ENCODE measurements at regions not wholly inside any gene's neighbourhood (a gene's known extent, or its start where the extent isn't known, plus 50 kb on each side); places are given as distances from the start of the nearest gene placed in this dataset.
"Not testable (repeated sequence)": the region's sequence is repeated elsewhere in the genome, so short reads cannot be mapped to it uniquely, and the experiment has no call there.

DNA sequence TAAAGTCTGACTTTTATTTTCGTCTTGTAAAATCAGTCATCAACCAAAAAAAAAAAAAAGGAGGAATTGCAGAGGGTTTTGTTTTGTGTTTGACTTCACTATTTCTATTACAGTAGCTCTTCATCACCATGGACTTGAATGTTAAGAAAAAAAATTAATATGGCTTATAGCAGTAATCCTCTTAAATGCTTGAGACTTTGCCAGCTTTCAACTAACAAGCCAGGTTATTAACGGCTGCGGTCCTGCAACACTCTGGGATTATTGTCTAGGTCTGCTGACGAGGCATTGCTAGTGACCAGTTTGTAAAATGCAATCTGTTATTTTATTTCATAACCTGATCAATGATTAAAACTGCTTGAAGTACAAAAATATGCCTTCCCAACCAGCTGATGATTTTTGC lies 647.2 kb upstream of the KLHL1 start:
- Histone ChIP-seq H2AFZ (ENCODE audit: low read depth, low read length) (no peak overlapping the region), H3K23ac (ENCODE audit: low read length in 2 of 2) (no peak overlapping the region), H3K27ac (ENCODE audit: low read length, poor library complexity, severe bottlenecking) (no peak overlapping the region), H2AK5ac (ENCODE audit: low read length, severe bottlenecking) (no peak overlapping the region), H4K91ac (ENCODE audit: low read length) (no peak overlapping the region), H3K36me3 (ENCODE audit: control insufficient read depth in 1 of 2, insufficient read depth in 2 of 2, low read depth in 1 of 2, low read length in 2 of 2) (no peaks in the 10 kb centered on the region), H3K4me2 (ENCODE audit: low read length, poor library complexity, severe bottlenecking) (no peak overlapping the region), H3K4me3 (ENCODE audit: insufficient read depth in 1 of 2, low read depth in 1 of 2, low read length in 2 of 2) (no peak overlapping the region), H3K9ac (ENCODE audit: low read length) (no peak overlapping the region), H3K79me1 (replicated peaks; ENCODE audit: low read length, poor library complexity, severe bottlenecking) (no peaks in the 10 kb centered on the region), H2BK120ac (ENCODE audit: low read depth, low read length) (no peak overlapping the region), H2BK15ac (ENCODE audit: low read depth, poor library complexity, severe bottlenecking) (no peak overlapping the region), H3K18ac (ENCODE audit: low read depth in 1 of 2, low read length in 2 of 2) (no peak overlapping the region), H2BK12ac (ENCODE audit: low read length in 2 of 2) (no peak overlapping the region), H3K4ac (ENCODE audit: low read depth in 1 of 2, low read length in 2 of 2) (no peak overlapping the region), H3K27me3 (ENCODE audit: control insufficient read depth in 1 of 2, insufficient read depth in 1 of 2, low read length in 2 of 2) (no peaks in the 10 kb centered on the region), H4K8ac (ENCODE audit: low read length) (no peak overlapping the region), H2BK5ac (ENCODE audit: low read depth, low read length, poor library complexity, severe bottlenecking) (no peak overlapping the region), H3K14ac (ENCODE audit: low read length in 2 of 2) (no peak overlapping the region), H3K4me1 (ENCODE audit: control insufficient read depth, insufficient read depth, low read depth, low read length) (no peaks in the 10 kb centered on the region), H3K9me3 (ENCODE audit: control insufficient read depth, low read length) (no peaks in the 10 kb centered on the region)
- whole genome bisulfite sequencing: 100% methylated on average over 2 of the region's 4 CpGs
- DNase-seq: no peak

DNA sequence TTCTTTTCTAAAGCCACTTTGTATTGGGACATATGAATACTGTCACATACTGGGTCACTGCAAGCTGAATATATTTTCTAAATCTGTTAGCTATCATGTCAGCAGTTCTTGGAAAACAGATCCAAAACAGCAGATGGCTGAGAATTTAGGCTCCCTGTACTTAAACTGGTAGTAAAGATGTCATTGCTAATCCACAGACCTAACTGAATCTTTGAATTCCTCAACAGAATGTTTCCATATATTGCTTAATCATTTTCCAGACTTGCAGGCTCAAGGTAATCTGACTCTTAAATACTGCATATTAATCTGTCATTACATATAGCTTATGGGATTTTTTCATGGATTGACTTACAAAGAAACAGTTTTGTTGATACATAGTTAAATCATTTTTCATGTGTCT lies 639.0 kb upstream of the KLHL1 start:
- no peaks in the 10 kb centered on the region for H3K36me3 ChIP-seq (ENCODE audit: control insufficient read depth in 1 of 2, insufficient read depth in 2 of 2, low read depth in 1 of 2, low read length in 2 of 2)
- no peak overlapping the region for H4K8ac ChIP-seq (ENCODE audit: low read length)
- H3K23ac ChIP-seq (ENCODE audit: low read length in 2 of 2): no peak overlapping the region
- H3K4me1 ChIP-seq (ENCODE audit: control insufficient read depth, insufficient read depth, low read depth, low read length): no peaks in the 10 kb centered on the region
- no peak overlapping the region for H3K18ac ChIP-seq (ENCODE audit: low read depth in 1 of 2, low read length in 2 of 2)
- no peaks in the 10 kb centered on the region for H3K9me3 ChIP-seq (ENCODE audit: control insufficient read depth, low read length)
- H2BK120ac ChIP-seq (ENCODE audit: low read depth, low read length): no peak overlapping the region
- no peak overlapping the region for H2AFZ ChIP-seq (ENCODE audit: low read depth, low read length)
- no peak overlapping the region for H2AK5ac ChIP-seq (ENCODE audit: low read length, severe bottlenecking)
- H3K27me3 ChIP-seq (ENCODE audit: control insufficient read depth in 1 of 2, insufficient read depth in 1 of 2, low read length in 2 of 2): no peaks in the 10 kb centered on the region
- no peak for DNase-seq
- H4K91ac ChIP-seq (ENCODE audit: low read length): no peak overlapping the region
- no peak overlapping the region for H3K9ac ChIP-seq (ENCODE audit: low read length)
- H2BK5ac ChIP-seq (ENCODE audit: low read depth, low read length, poor library complexity, severe bottlenecking): no peak overlapping the region
- H3K4me3 ChIP-seq (ENCODE audit: insufficient read depth in 1 of 2, low read depth in 1 of 2, low read length in 2 of 2): no peak overlapping the region
- no peak overlapping the region for H2BK15ac ChIP-seq (ENCODE audit: low read depth, poor library complexity, severe bottlenecking)
- H3K4ac ChIP-seq (ENCODE audit: low read depth in 1 of 2, low read length in 2 of 2): no peak overlapping the region
- no peak overlapping the region for H2BK12ac ChIP-seq (ENCODE audit: low read length in 2 of 2)
- no peak overlapping the region for H3K27ac ChIP-seq (ENCODE audit: low read length, poor library complexity, severe bottlenecking)
- H3K79me1 ChIP-seq (replicated peaks; ENCODE audit: low read length, poor library complexity, severe bottlenecking): no peaks in the 10 kb centered on the region
- H3K14ac ChIP-seq (ENCODE audit: low read length in 2 of 2): no peak overlapping the region
- no peak overlapping the region for H3K4me2 ChIP-seq (ENCODE audit: low read length, poor library complexity, severe bottlenecking)

DNA sequence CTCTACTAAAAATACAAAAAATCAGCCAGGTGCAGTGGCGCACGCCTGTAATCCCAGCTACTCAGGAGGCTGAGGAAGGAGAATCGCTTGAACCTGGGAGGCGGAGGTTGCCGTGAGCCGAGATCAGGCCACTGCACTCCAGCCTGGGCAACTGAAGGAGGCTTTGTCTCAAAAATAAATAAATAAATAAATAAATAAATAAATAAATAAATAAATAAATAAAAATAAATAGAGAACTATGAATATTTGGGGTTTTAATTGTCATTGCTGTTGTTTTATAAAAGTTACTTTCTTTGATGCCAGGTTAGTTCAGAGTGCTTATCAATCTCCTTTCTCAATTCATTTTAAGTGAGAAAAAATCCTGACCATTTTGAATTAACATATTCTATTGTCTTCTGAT lies 638.2 kb upstream of the KLHL1 start:
- not testable (repeated sequence) for H2AFZ ChIP-seq (ENCODE audit: low read depth, low read length); H3K23ac ChIP-seq (ENCODE audit: low read length in 2 of 2); H3K4ac ChIP-seq (ENCODE audit: low read depth in 1 of 2, low read length in 2 of 2); H3K27ac ChIP-seq (ENCODE audit: low read length, poor library complexity, severe bottlenecking); H2BK120ac ChIP-seq (ENCODE audit: low read depth, low read length); H3K36me3 ChIP-seq (ENCODE audit: control insufficient read depth in 1 of 2, insufficient read depth in 2 of 2, low read depth in 1 of 2, low read length in 2 of 2); H3K14ac ChIP-seq (ENCODE audit: low read length in 2 of 2); DNase-seq; H4K8ac ChIP-seq (ENCODE audit: low read length); H3K18ac ChIP-seq (ENCODE audit: low read depth in 1 of 2, low read length in 2 of 2); H3K4me3 ChIP-seq (ENCODE audit: insufficient read depth in 1 of 2, low read depth in 1 of 2, low read length in 2 of 2); H4K91ac ChIP-seq (ENCODE audit: low read length); H3K79me1 ChIP-seq (replicated peaks; ENCODE audit: low read length, poor library complexity, severe bottlenecking); H2BK15ac ChIP-seq (ENCODE audit: low read depth, poor library complexity, severe bottlenecking); H3K9ac ChIP-seq (ENCODE audit: low read length); H2AK5ac ChIP-seq (ENCODE audit: low read length, severe bottlenecking); H3K4me2 ChIP-seq (ENCODE audit: low read length, poor library complexity, severe bottlenecking); H3K27me3 ChIP-seq (ENCODE audit: control insufficient read depth in 1 of 2, insufficient read depth in 1 of 2, low read length in 2 of 2); H3K4me1 ChIP-seq (ENCODE audit: control insufficient read depth, insufficient read depth, low read depth, low read length); H2BK12ac ChIP-seq (ENCODE audit: low read length in 2 of 2); H2BK5ac ChIP-seq (ENCODE audit: low read depth, low read length, poor library complexity, severe bottlenecking); H3K9me3 ChIP-seq (ENCODE audit: control insufficient read depth, low read length)
- WGBS: 97% methylated on average over 4 of the region's 6 CpGs

DNA sequence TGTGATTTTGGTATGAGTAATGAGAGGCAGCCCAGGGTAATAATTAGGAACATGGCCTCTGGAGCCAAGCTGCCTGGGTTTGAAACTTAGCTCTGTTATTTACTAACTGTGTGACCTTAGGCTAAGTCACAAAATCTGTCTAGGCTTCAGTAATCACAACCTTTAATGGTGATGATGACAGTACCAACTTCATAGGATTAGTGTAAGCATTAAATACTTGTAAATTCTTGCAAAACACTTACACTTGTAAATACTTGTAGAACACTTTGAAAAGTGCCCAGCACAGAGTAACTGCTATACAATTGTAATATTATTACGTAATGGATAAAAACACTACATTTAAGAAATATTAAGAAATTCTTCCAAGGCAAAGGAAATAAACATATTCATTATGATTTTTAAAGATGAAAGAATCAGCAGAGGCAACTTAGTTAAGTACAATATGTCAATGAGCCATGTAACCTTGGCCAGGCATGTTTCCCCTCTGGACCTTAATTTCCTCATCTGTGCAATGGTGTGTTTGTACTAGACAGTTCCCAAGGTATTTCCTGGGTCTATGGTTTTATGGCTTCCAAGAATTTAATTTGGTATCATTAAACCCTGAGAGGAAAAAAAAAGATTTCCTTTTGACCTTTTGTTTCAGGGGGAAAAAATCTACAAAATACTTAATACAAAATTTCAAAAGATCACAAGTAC lies 628.5 kb upstream of the KLHL1 start:
- H3K79me1 ChIP-seq (replicated peaks; ENCODE audit: low read length, poor library complexity, severe bottlenecking): no peaks in the 10 kb centered on the region
- WGBS: no CpG with 5 or more reads among the region's 1 CpG
- no peak overlapping the region for H3K9ac ChIP-seq (ENCODE audit: low read length)
- H3K27ac ChIP-seq (ENCODE audit: low read length, poor library complexity, severe bottlenecking): no peak overlapping the region
- H3K4me2 ChIP-seq (ENCODE audit: low read length, poor library complexity, severe bottlenecking): no peak overlapping the region
- no peaks in the 10 kb centered on the region for H3K4me1 ChIP-seq (ENCODE audit: control insufficient read depth, insufficient read depth, low read depth, low read length)
- no peak overlapping the region for H4K91ac ChIP-seq (ENCODE audit: low read length)
- H4K8ac ChIP-seq (ENCODE audit: low read length): no peak overlapping the region
- H3K14ac ChIP-seq (ENCODE audit: low read length in 2 of 2): no peak overlapping the region
- H2AK5ac ChIP-seq (ENCODE audit: low read length, severe bottlenecking): no peak overlapping the region
- no peak overlapping the region for H2AFZ ChIP-seq (ENCODE audit: low read depth, low read length)
- no peak overlapping the region for H3K18ac ChIP-seq (ENCODE audit: low read depth in 1 of 2, low read length in 2 of 2)
- DNase-seq: no peak
- H2BK15ac ChIP-seq (ENCODE audit: low read depth, poor library complexity, severe bottlenecking): no peak overlapping the region
- no peaks in the 10 kb centered on the region for H3K27me3 ChIP-seq (ENCODE audit: control insufficient read depth in 1 of 2, insufficient read depth in 1 of 2, low read length in 2 of 2)
- H3K9me3 ChIP-seq (ENCODE audit: control insufficient read depth, low read length): no peaks in the 10 kb centered on the region
- no peak overlapping the region for H2BK120ac ChIP-seq (ENCODE audit: low read depth, low read length)
- no peak overlapping the region for H3K23ac ChIP-seq (ENCODE audit: low read length in 2 of 2)
- H3K36me3 ChIP-seq (ENCODE audit: control insufficient read depth in 1 of 2, insufficient read depth in 2 of 2, low read depth in 1 of 2, low read length in 2 of 2): no peaks in the 10 kb centered on the region
- no peak overlapping the region for H2BK5ac ChIP-seq (ENCODE audit: low read depth, low read length, poor library complexity, severe bottlenecking)
- H3K4ac ChIP-seq (ENCODE audit: low read depth in 1 of 2, low read length in 2 of 2): no peak overlapping the region
- H2BK12ac ChIP-seq (ENCODE audit: low read length in 2 of 2): no peak overlapping the region
- no peak overlapping the region for H3K4me3 ChIP-seq (ENCODE audit: insufficient read depth in 1 of 2, low read depth in 1 of 2, low read length in 2 of 2)
